GM18867 (cell line): ENCODE measurements at regions not wholly inside any gene's neighbourhood (a gene's known extent, or its start where the extent isn't known, plus 50 kb on each side); places are given as distances from the start of the nearest gene placed in this dataset.

Experiments used
- ATAC-seq: cut with Tn5 transposase; IDR thresholded peaks from one replicate; pipeline ENCODE4 v1.9.1; 2021; ENCODE audit warnings: mild to moderate bottlenecking, moderate library complexity; ENCODE audit not compliant: unreplicated experiment

- ATAC-seq, result no peak
These were observed 94.6 kb upstream of the FAM47C start for GRCh38 chrX:36913551-36913950.

DNA sequence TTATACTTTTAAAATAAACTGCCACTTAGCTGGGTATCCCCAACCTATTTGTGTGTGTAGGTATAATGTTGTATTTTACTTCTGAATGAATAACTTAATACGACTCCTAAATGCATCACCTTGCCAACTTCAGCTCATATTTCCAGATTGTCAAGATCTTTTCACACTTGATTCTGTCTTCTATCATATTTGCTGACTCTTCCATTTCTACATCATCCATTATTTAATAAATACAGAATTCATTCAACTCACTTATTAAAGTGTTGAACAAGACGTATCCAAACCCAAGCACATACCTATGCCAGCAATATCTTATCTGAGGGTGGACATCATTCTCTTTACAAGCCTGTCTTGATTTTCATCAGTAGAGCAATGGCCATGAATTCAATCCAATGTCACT lies 91.2 kb upstream of the FAM47C start:
- ATAC-seq, result no peak

- ATAC-seq, result no peak
These were observed 80.5 kb upstream of the FAM47C start for GRCh38 chrX:36927712-36928111.

DNA sequence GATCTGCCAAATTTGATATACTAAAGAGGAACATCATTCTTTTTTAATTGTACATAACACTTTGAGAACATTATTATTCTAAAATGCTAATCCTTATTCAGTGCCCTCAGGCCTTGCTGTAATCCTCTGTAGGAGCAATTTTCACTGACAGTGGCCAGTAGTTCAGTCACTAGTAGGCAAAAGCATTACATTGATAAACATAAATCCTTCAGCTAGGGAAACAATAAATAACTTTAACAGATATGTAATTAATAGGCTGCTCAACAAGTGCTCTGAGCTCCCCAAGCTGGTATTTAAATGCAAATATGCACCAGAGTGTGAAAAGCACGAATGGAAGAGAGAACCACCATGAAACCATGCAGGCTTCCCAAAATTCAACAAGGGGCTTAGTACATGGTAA lies 77.7 kb upstream of the FAM47C start:
- ATAC-seq, result no peak

GRCh38 chrX:36947214-36947613 lies 61.0 kb upstream of the FAM47C start:
- ATAC-seq, result no peak

GRCh38 chrX:36950495-36951253 lies 57.5 kb upstream of the FAM47C start:
- no peak for ATAC-seq

- ATAC-seq, result no peak
These were observed 50.5 kb upstream of the FAM47C start for GRCh38 chrX:36957425-36958328.
